Neural progenitor cell (in vitro differentiated cells): ENCODE measurements at regions not wholly inside any gene's neighbourhood (a gene's known extent, or its start where the extent isn't known, plus 50 kb on each side); places are given as distances from the start of the nearest gene placed in this dataset.

ENCODE experiments used
- DNase-seq: peaks from one replicate; pipeline ENCODE4 v3.0.0-alpha.2; 2016; ENCODE audit warnings: low spot score
- H2AFZ ChIP-seq: fragments of 200-600 bp; sonication (generic); replicated peaks from 2 replicates; pipeline ENCODE4 v1.6.1; 2016; ENCODE audit warnings: antibody characterized with exemption
- H3F3A ChIP-seq: fragments of 200-600 bp; sonication (generic); 2 replicates; pipeline ENCODE4 v1.6.1; 2016; ENCODE audit warnings: antibody characterized with exemption, low read depth
- H3K27ac ChIP-seq: fragments of 200-600 bp; sonication (generic); 2 replicates; pipeline ENCODE4 v1.5.1; 2016; ENCODE audit warnings: mild to moderate bottlenecking
- H3K27me3 ChIP-seq: fragments of 200-600 bp; sonication (generic); 2 replicates; pipeline ENCODE4 v1.6.1; 2016; ENCODE audit warnings: mild to moderate bottlenecking, moderate library complexity
- H3K36me3 ChIP-seq: fragments of 200-600 bp; sonication (generic); 2 replicates; pipeline ENCODE4 v1.5.1; 2016
- H3K4me1 ChIP-seq: fragments of 200-600 bp; sonication (generic); 2 replicates; pipeline ENCODE4 v1.6.1; 2016; ENCODE audit warnings: mixed run types
- H3K4me2 ChIP-seq: fragments of 200-600 bp; sonication (generic); 2 replicates; pipeline ENCODE4 v1.6.1; 2016
- H3K4me3 ChIP-seq: fragments of 200-600 bp; sonication (generic); 2 replicates; pipeline ENCODE4 v1.5.1; 2016
- H3K79me2 ChIP-seq: fragments of 200-600 bp; sonication (generic); 2 replicates; pipeline ENCODE4 v1.6.1; 2016; ENCODE audit warnings: low read depth
- H3K9ac ChIP-seq: fragments of 200-600 bp; sonication (generic); 2 replicates; pipeline ENCODE4 v1.6.1; 2016
- H3K9me3 ChIP-seq: fragments of 200-600 bp; sonication (generic); 2 replicates; pipeline ENCODE4 v1.5.1; 2016; ENCODE audit warnings: low read depth
- H4K20me1 ChIP-seq: fragments of 200-600 bp; sonication (generic); 2 replicates; pipeline ENCODE4 v1.6.1; 2016; ENCODE audit warnings: low read depth
- H3K27ac Mint-ChIP-seq: 3 replicates; pipeline ENCODE4 v1.8.0; 2021; ENCODE audit warnings: mixed read lengths
- H3K27me3 Mint-ChIP-seq: 2 replicates; pipeline ENCODE4 v1.8.0; 2022; ENCODE audit warnings: low read depth, mild to moderate bottlenecking, inconsistent platforms, moderate library complexity, mixed read lengths; ENCODE audit not compliant: insufficient read depth
- H3K36me3 Mint-ChIP-seq: 3 replicates; pipeline ENCODE4 v1.8.0; 2021; ENCODE audit warnings: mixed read lengths
- H3K4me1 Mint-ChIP-seq: 3 replicates; pipeline ENCODE4 v1.8.0; 2021; ENCODE audit warnings: mixed read lengths
- H3K4me3 Mint-ChIP-seq: 3 replicates; pipeline ENCODE4 v1.8.0; 2021; ENCODE audit warnings: mild to moderate bottlenecking, moderate library complexity, mixed read lengths
- H3K9me3 Mint-ChIP-seq: 3 replicates; pipeline ENCODE4 v1.8.0; 2020; ENCODE audit warnings: mixed read lengths
- EZH2 ChIP-seq: fragments of 200-600 bp; sonication (generic); IDR thresholded peaks from 2 replicates; pipeline ENCODE4 v1.6.1; 2017; ENCODE audit warnings: antibody characterized with exemption, mild to moderate bottlenecking, moderate library complexity
- EZH2phosphoT487 ChIP-seq: fragments of 200-600 bp; sonication (generic); IDR thresholded peaks from 2 replicates; pipeline ENCODE4 v1.6.1; 2017; ENCODE audit warnings: antibody characterized with exemption
- TF ChIP-seq, protein P1 (sequence below): fragments of 200-600 bp; sonication (generic); IDR thresholded peaks from 2 replicates; pipeline ENCODE4 v1.5.1; 2017; ENCODE audit warnings: antibody characterized with exemption, mild to moderate bottlenecking

DNA sequence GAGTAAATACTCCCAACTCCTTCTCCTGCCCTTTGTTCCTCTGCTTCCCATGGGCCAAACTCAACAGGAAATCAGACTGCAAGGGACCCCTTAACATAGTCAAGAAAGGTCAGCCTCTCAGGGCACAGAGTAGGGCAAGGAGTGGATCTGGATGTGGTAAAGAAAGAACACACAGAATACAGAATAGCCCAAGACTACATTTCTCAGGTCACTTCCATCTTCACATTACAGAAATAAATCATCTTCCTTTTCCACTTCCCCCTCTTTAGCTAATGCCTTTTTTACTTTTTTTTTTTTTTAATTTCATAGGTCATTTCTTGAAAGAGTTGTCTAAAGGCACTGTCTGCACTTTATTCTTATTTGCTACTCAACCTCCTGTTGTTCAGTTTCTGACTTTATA lies 558.3 kb downstream of the TNS1 start:
- Histone ChIP-seq H3K4me1 (no peaks in the 10 kb centered on the region), H3K9ac (no peak overlapping the region), H4K20me1 (no peaks in the 10 kb centered on the region), H2AFZ (no peak overlapping the region), H3K4me3 (no peak overlapping the region), H3K27ac (no peak overlapping the region), H3K36me3 (no peaks in the 10 kb centered on the region), H3K9me3 (no peaks in the 10 kb centered on the region), H3K4me2 (no peak overlapping the region), H3K79me2 (no peaks in the 10 kb centered on the region), H3K27me3 (no peaks in the 10 kb centered on the region), H3F3A (no peaks in the 10 kb centered on the region)
- Mint-ChIP-seq H3K4me3 (no peak overlapping the region), H3K4me1 (peaks cover 3% of the 10 kb centered on the region), H3K9me3 (no peaks in the 10 kb centered on the region), H3K27ac (no peak overlapping the region), H3K36me3 (no peaks in the 10 kb centered on the region), H3K27me3 (no peaks in the 10 kb centered on the region)
- DNase-seq, result no peak
- TF ChIP-seq EZH2phosphoT487, result no peak
- TF ChIP-seq, protein P1, sequence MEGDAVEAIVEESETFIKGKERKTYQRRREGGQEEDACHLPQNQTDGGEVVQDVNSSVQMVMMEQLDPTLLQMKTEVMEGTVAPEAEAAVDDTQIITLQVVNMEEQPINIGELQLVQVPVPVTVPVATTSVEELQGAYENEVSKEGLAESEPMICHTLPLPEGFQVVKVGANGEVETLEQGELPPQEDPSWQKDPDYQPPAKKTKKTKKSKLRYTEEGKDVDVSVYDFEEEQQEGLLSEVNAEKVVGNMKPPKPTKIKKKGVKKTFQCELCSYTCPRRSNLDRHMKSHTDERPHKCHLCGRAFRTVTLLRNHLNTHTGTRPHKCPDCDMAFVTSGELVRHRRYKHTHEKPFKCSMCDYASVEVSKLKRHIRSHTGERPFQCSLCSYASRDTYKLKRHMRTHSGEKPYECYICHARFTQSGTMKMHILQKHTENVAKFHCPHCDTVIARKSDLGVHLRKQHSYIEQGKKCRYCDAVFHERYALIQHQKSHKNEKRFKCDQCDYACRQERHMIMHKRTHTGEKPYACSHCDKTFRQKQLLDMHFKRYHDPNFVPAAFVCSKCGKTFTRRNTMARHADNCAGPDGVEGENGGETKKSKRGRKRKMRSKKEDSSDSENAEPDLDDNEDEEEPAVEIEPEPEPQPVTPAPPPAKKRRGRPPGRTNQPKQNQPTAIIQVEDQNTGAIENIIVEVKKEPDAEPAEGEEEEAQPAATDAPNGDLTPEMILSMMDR, result no peak
- TF ChIP-seq EZH2, result no peak

DNA sequence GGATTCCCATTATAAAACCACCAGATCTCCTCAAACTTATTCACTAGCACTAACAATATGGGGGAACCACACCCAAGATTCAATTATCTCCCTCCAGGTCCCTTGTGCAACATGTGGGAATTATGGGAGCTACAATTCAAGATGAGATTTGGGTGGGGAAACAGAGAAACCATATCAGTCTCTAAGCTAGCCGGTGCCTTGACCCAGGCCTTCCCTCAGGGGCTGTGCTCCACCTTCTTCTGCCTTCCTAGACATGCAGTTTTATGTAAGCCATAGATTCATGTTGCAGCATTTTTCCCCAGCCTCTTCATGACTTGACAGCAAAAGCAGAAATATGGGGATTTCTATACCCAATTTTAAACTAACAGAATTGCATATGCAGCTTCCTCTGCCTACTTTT lies 559.2 kb downstream of the TNS1 start:
- no peaks in the 10 kb centered on the region for H3F3A ChIP-seq
- no peak overlapping the region for H3K4me3 Mint-ChIP-seq

DNA sequence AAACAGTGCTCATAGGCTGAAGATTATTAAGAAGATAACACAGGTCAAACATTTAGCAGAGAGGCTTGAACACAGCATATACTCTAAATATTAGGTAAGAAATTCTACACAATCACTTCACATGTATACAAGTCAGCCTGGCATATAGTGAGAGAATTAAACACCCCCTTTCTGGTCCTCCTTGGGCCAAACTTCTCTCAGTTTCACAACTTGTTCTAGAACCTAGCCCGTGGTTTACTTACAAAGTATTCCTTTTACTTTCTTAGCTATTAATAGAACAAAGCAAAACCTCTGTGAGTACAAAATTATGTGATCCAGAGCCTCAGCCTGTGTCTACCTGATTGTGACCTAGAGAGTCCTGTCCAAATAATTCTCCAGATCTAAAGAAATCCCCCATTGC lies 562.8 kb downstream of the TNS1 start:
- DNase-seq, result no peak
- no peak overlapping the region for H3K4me2 ChIP-seq
- no peaks in the 10 kb centered on the region for H3K79me2 ChIP-seq
- H3K27ac ChIP-seq, result no peak overlapping the region
- H3K9ac ChIP-seq, result no peak overlapping the region
- no peaks in the 10 kb centered on the region for H3K36me3 ChIP-seq
- H3K4me3 Mint-ChIP-seq, result no peak overlapping the region
- H3K4me1 ChIP-seq, result peaks cover 6% of the 10 kb centered on the region
- H3K9me3 Mint-ChIP-seq, result no peaks in the 10 kb centered on the region
- no peaks in the 10 kb centered on the region for H3K27me3 ChIP-seq
- H4K20me1 ChIP-seq, result no peaks in the 10 kb centered on the region
- H2AFZ ChIP-seq, result no peak overlapping the region
- no peaks in the 10 kb centered on the region for H3F3A ChIP-seq
- peaks cover 16% of the 10 kb centered on the region for H3K4me1 Mint-ChIP-seq
- no peak overlapping the region for H3K27ac Mint-ChIP-seq
- no peaks in the 10 kb centered on the region for H3K36me3 Mint-ChIP-seq
- H3K9me3 ChIP-seq, result no peaks in the 10 kb centered on the region
- H3K4me3 ChIP-seq, result no peak overlapping the region
- TF ChIP-seq, protein P1, result no peak
- no peak for TF ChIP-seq EZH2phosphoT487
- no peak for TF ChIP-seq EZH2
- H3K27me3 Mint-ChIP-seq, result peaks cover 3% of the 10 kb centered on the region

More for the DNA sequence above, 559.2 kb downstream of the TNS1 start:
- Histone ChIP-seq H3K4me3 (no peak overlapping the region), H3K9ac (no peak overlapping the region), H3K27ac (no peak overlapping the region), H4K20me1 (no peaks in the 10 kb centered on the region), H3K36me3 (no peaks in the 10 kb centered on the region), H3K4me1 (no peaks in the 10 kb centered on the region), H3K4me2 (no peak overlapping the region), H2AFZ (no peak overlapping the region), H3K9me3 (no peaks in the 10 kb centered on the region), H3K79me2 (no peaks in the 10 kb centered on the region), H3K27me3 (no peaks in the 10 kb centered on the region)
- Mint-ChIP-seq H3K36me3 (no peaks in the 10 kb centered on the region), H3K9me3 (no peaks in the 10 kb centered on the region), H3K27me3 (no peaks in the 10 kb centered on the region), H3K4me1 (peaks cover 3% of the 10 kb centered on the region), H3K27ac (no peak overlapping the region)
- DNase-seq, result no peak
- TF ChIP-seq, protein P1, result no peak

DNA sequence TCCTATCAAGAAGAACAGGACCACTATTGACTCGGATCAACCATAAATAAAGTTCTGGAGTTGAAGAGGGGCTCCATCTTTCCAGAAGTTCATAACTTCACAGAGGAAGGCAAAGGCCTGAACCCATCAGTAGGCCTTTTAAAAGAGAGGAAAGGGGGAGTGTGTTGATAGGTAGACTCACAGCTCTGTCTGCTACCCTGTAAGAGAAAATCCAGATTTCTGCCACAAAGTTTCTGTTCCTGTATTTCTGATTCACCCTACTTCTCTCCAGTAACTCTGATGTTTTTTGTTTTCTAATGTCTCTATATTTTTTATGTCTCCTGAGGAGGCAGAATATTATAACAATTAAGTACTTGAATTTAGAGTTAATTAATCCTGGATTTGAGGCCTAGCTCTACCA lies 564.0 kb downstream of the TNS1 start:
- no peaks in the 10 kb centered on the region for H3K9me3 Mint-ChIP-seq
- no peak overlapping the region for H3K27ac ChIP-seq
- H3K27me3 ChIP-seq, result no peaks in the 10 kb centered on the region
- H3K4me2 ChIP-seq, result no peak overlapping the region
- no peak overlapping the region for H3K4me3 ChIP-seq
- peaks cover 25% of the 10 kb centered on the region for H3K4me1 Mint-ChIP-seq
- H3K27me3 Mint-ChIP-seq, result peaks cover 3% of the 10 kb centered on the region
- H3K4me3 Mint-ChIP-seq, result no peak overlapping the region
- no peak overlapping the region for H3K27ac Mint-ChIP-seq
- H3K9ac ChIP-seq, result no peak overlapping the region
- H3K79me2 ChIP-seq, result no peaks in the 10 kb centered on the region
- H3K36me3 ChIP-seq, result no peaks in the 10 kb centered on the region
- DNase-seq, result no peak
- no peaks in the 10 kb centered on the region for H3F3A ChIP-seq
- no peaks in the 10 kb centered on the region for H3K36me3 Mint-ChIP-seq
- H3K9me3 ChIP-seq, result no peaks in the 10 kb centered on the region
- TF ChIP-seq EZH2 (no peak), EZH2phosphoT487 (no peak)
- TF ChIP-seq, protein P1, result no peak
- H3K4me1 ChIP-seq, result peaks cover 13% of the 10 kb centered on the region
- no peaks in the 10 kb centered on the region for H4K20me1 ChIP-seq
- no peak overlapping the region for H2AFZ ChIP-seq
